OCI-LY3 (cell line): ENCODE measurements at regions not wholly inside any gene's neighbourhood (a gene's known extent, or its start where the extent isn't known, plus 50 kb on each side); places are given as distances from the start of the nearest gene placed in this dataset.
"Not testable (repeated sequence)": the region's sequence is repeated elsewhere in the genome, so short reads cannot be mapped to it uniquely, and the experiment has no call there.

Experiments
- H2AFZ ChIP-seq: fragments of 200-600, 300-600 bp; shearing (Covaris generic); 2 replicates; pipeline ENCODE4 v1.6.0; 2014; ENCODE audit warnings: antibody characterized with exemption, low read depth, low read length
- H3K27ac ChIP-seq: fragments of 200-600, 300-600 bp; sonication (generic); 2 replicates; pipeline ENCODE4 v1.5.1; 2014; ENCODE audit warnings: mild to moderate bottlenecking, low read length, moderate library complexity, mixed read lengths
- H3K27me3 ChIP-seq: fragments of 200-600, 300-600 bp; sonication (generic); 2 replicates; pipeline ENCODE4 v1.6.1; 2014; ENCODE audit warnings: low read depth, low read length, mixed read lengths
- H3K36me3 ChIP-seq: fragments of 200-600, 300-600 bp; sonication (generic); replicated peaks from 2 replicates; pipeline ENCODE3; 2014; ENCODE audit warnings: low read depth, low read length, mixed read lengths
- H3K4me1 ChIP-seq: fragments of 300-600, 200-600 bp; sonication (generic); 2 replicates; pipeline ENCODE4 v1.6.1; 2014; ENCODE audit warnings: low read length, mixed read lengths
- H3K4me2 ChIP-seq: fragments of 200-600, 300-600 bp; sonication (generic); 2 replicates; pipeline ENCODE4 v1.6.1; 2014; ENCODE audit warnings: low read length, mixed read lengths
- H3K4me3 ChIP-seq: fragments of 300-600, 200-600 bp; sonication (generic); 2 replicates; pipeline ENCODE4 v1.5.1; 2014; ENCODE audit warnings: antibody characterized with exemption, mild to moderate bottlenecking, low read length, moderate library complexity
- H3K79me2 ChIP-seq: fragments of 300-600, 200-600 bp; shearing (Covaris generic); 2 replicates; pipeline ENCODE4 v1.6.1; 2014; ENCODE audit warnings: mild to moderate bottlenecking, low read length, mixed read lengths
- H3K9ac ChIP-seq: fragments of 300-600, 200-600 bp; shearing (Covaris generic); 2 replicates; pipeline ENCODE4 v1.6.0; 2014; ENCODE audit warnings: mild to moderate bottlenecking, low read length, moderate library complexity
- H3K9me3 ChIP-seq: fragments of 200-600, 300-600 bp; shearing (Covaris generic); 2 replicates; pipeline ENCODE4 v1.6.1; 2014; ENCODE audit warnings: low read length, mixed read lengths; ENCODE audit not compliant: insufficient read depth
- H4K20me1 ChIP-seq: fragments of 200-600, 300-600 bp; sonication (generic); 2 replicates; pipeline ENCODE4 v1.6.1; 2016; ENCODE audit warnings: low read length, mixed read lengths; ENCODE audit not compliant: insufficient read depth
- EZH2phosphoT487 ChIP-seq: fragments of 200-600 bp; shearing (Covaris generic); IDR thresholded peaks from 2 replicates; pipeline ENCODE4 v1.6.1; 2018; ENCODE audit warnings: antibody characterized with exemption, mixed run types, low read depth
- TF ChIP-seq, protein P1 (sequence below): fragments of 200-600, 300-600 bp; sonication (generic); IDR thresholded peaks from 2 replicates; pipeline ENCODE4 v1.5.1; 2014; ENCODE audit warnings: antibody characterized with exemption, low read length, low read depth

DNA sequence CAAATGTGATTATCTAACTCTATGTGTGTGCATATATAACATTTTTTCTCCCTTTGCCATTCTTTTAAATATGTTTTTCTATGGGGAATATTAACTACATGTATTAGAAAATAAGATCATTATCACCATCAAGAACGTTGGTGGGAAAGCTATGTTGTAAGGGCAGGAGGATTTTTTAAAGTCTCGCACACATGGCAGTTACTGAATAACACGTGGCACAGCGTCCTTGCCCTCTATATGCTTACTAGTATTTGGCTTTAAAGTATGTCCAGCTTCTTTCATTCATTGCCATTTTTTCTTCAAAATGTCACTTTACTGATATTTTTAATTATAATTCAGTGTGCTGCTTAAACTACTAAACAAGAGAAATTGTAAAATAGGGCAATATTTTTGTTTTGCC, 944.3 kb downstream of the SOCS6 start:
- no peaks in the 10 kb centered on the region for H4K20me1 ChIP-seq
- no peaks in the 10 kb centered on the region for H3K4me1 ChIP-seq
- H3K79me2 ChIP-seq = no peaks in the 10 kb centered on the region
- H3K9ac ChIP-seq = no peak overlapping the region
- H3K9me3 ChIP-seq = no peaks in the 10 kb centered on the region
- TF ChIP-seq, protein P1, sequence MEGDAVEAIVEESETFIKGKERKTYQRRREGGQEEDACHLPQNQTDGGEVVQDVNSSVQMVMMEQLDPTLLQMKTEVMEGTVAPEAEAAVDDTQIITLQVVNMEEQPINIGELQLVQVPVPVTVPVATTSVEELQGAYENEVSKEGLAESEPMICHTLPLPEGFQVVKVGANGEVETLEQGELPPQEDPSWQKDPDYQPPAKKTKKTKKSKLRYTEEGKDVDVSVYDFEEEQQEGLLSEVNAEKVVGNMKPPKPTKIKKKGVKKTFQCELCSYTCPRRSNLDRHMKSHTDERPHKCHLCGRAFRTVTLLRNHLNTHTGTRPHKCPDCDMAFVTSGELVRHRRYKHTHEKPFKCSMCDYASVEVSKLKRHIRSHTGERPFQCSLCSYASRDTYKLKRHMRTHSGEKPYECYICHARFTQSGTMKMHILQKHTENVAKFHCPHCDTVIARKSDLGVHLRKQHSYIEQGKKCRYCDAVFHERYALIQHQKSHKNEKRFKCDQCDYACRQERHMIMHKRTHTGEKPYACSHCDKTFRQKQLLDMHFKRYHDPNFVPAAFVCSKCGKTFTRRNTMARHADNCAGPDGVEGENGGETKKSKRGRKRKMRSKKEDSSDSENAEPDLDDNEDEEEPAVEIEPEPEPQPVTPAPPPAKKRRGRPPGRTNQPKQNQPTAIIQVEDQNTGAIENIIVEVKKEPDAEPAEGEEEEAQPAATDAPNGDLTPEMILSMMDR = no peak
- no peak for TF ChIP-seq EZH2phosphoT487
- H3K4me3 ChIP-seq = no peak overlapping the region
- no peaks in the 10 kb centered on the region for H3K36me3 ChIP-seq
- H3K27me3 ChIP-seq = no peaks in the 10 kb centered on the region
- no peak overlapping the region for H3K4me2 ChIP-seq
- H2AFZ ChIP-seq = no peak overlapping the region
- H3K27ac ChIP-seq = no peak overlapping the region

DNA sequence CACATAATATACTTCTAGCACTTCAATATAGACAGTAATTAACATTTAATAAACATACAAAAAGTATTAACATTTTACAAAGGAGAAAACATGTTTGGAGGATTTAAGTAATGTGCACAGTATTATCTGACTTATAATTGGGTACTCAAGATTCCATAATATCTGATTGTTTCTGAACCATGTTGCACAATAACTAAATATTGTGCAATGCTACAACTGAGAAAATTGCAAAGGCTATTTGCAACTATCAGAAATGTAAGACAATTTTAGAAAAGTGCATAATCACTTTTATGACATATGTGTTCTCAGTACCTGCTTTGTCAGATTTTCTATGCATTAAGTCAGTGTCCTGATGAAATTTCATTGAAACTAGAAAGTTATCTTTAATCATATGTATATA, 934.6 kb downstream of the SOCS6 start:
- TF ChIP-seq, protein P1 = no peak
- no peak for TF ChIP-seq EZH2phosphoT487
- no peak overlapping the region for H3K4me3 ChIP-seq
- H3K4me2 ChIP-seq = no peak overlapping the region
- H3K36me3 ChIP-seq = no peaks in the 10 kb centered on the region
- no peaks in the 10 kb centered on the region for H3K79me2 ChIP-seq
- H3K9me3 ChIP-seq = no peaks in the 10 kb centered on the region
- no peak overlapping the region for H3K9ac ChIP-seq
- no peak overlapping the region for H2AFZ ChIP-seq
- no peaks in the 10 kb centered on the region for H3K4me1 ChIP-seq
- no peaks in the 10 kb centered on the region for H3K27me3 ChIP-seq
- H4K20me1 ChIP-seq = no peaks in the 10 kb centered on the region
- H3K27ac ChIP-seq = no peak overlapping the region

DNA sequence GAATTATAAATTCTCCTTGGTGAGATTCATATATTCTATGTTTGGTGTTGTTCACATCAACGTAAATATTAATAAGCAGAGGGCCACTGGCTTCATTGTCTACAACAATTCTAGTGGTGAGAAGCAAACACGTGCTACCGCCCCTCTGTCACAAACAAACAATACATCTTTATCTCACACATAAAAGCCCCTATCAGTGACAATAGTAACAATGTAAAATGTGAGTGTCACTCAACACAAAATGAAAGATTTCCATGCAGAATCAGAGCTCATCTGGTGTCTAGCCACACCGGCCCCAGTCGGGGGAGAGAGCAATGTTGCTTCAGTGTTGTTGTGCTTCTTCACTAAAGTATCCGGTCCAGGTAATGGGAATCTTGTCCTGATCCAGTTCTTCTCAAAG, 932.6 kb downstream of the SOCS6 start:
- Histone ChIP-seq H3K4me2 (no peak overlapping the region), H3K4me3 (no peak overlapping the region), H3K9ac (no peak overlapping the region), H3K4me1 (no peaks in the 10 kb centered on the region), H3K36me3 (no peaks in the 10 kb centered on the region), H2AFZ (no peak overlapping the region), H3K27me3 (no peaks in the 10 kb centered on the region), H3K9me3 (no peaks in the 10 kb centered on the region), H4K20me1 (no peaks in the 10 kb centered on the region), H3K27ac (no peak overlapping the region), H3K79me2 (no peaks in the 10 kb centered on the region)
- TF ChIP-seq, protein P1 = no peak
- no peak for TF ChIP-seq EZH2phosphoT487

DNA sequence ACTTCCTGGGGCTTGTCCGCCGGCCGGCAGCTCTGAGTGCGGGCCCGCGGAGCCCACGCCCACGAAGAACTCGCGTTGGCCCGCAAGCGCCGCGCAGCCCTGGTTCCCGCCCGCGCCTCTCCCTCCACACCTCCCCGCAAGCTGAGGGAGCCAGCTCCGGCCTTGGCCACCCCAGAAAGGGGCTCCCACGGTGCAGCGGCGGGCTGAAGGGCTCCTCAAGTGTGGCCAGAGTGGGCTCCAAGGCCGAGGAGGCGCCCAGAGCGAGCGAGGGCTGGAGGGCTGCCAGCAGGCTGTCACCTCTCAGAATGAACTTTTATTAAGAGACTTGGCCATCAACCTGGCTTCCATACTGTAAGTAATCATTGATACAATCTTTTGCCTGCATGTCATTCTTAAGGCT, 923.9 kb downstream of the SOCS6 start:
- H3K4me3 ChIP-seq, H3K36me3 ChIP-seq, H3K4me2 ChIP-seq, H3K27ac ChIP-seq, H3K79me2 ChIP-seq, H4K20me1 ChIP-seq, H3K27me3 ChIP-seq, H3K4me1 ChIP-seq, H3K9ac ChIP-seq, H3K9me3 ChIP-seq, H2AFZ ChIP-seq: not testable (repeated sequence)

DNA sequence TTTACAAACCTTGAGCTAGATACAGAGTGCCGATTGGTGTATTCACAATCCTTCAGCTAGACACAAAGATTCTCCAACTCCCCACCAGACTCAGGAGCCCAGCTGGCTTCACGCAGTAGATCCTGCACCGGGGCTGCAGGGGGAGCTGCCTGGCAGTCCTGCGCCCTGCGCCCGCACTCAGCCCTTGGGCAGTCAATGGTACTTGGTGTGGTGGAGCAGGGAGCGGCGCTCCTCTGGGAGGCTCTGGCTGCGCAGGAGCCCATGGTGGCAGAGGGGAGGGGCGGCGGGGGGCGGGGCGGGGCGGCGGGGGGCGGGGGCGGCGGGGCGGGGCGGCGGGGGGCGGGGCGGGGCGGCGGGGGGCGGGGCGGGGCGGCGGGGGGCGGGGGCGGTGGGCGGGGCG, 923.4 kb downstream of the SOCS6 start:
- Histone ChIP-seq H3K4me3 (no peak overlapping the region), H4K20me1 (no peaks in the 10 kb centered on the region), H3K27me3 (no peaks in the 10 kb centered on the region), H3K27ac (no peak overlapping the region), H2AFZ (no peak overlapping the region), H3K4me2 (no peak overlapping the region), H3K4me1 (no peaks in the 10 kb centered on the region), H3K9ac (no peak overlapping the region), H3K36me3 (no peaks in the 10 kb centered on the region), H3K9me3 (no peaks in the 10 kb centered on the region), H3K79me2 (no peaks in the 10 kb centered on the region)
- TF ChIP-seq, protein P1 = no peak
